ENCODE measurements at regions not wholly inside any gene's neighbourhood (a gene's known extent, or its start where the extent isn't known, plus 50 kb on each side); places are given as distances from the start of the nearest gene placed in this dataset.

GRCh38 chr18:40565805-40566509, 1389.1 kb upstream of the PIK3C3 start:
- Mint-ChIP-seq H3K27ac (ENCODE audit: unreplicated experiment) (no peak overlapping the region), H3K27me3 (ENCODE audit: low read depth, unreplicated experiment) (no peaks in the 10 kb centered on the region), H3K9me3 (ENCODE audit: unreplicated experiment) (no peaks in the 10 kb centered on the region), H3K4me1 (ENCODE audit: low read depth, unreplicated experiment) (no peaks in the 10 kb centered on the region), H3K4me3 (ENCODE audit: unreplicated experiment) (no peak overlapping the region), H3K36me3 (ENCODE audit: low read depth, unreplicated experiment) (no peaks in the 10 kb centered on the region)
- DNase-seq (ENCODE audit: low read depth) (no peak), FAIRE-seq (no peak)
- no peaks in the 10 kb centered on the region for H4K20me1 ChIP-seq (ENCODE audit: insufficient read depth, low read length)
- H3K4me1 ChIP-seq (ENCODE audit: insufficient read depth, low read length), result no peaks in the 10 kb centered on the region
- no peak overlapping the region for H3K9ac ChIP-seq (ENCODE audit: low read length)
- H3K4me3 ChIP-seq (ENCODE audit: insufficient read depth, low read depth, low read length), result no peak overlapping the region
- H3K36me3 ChIP-seq (ENCODE audit: insufficient read depth, low read length), result no peaks in the 10 kb centered on the region
- no peaks in the 10 kb centered on the region for H3K79me2 ChIP-seq (ENCODE audit: insufficient read depth, low read length)
- no peak for TF ChIP-seq EZH2 (IDR thresholded peaks at IDR 0.05; ENCODE audit: insufficient read depth, low read length)
- TF ChIP-seq CTCF (IDR thresholded peaks at IDR 0.05; ENCODE audit: insufficient read depth, low read depth, low read length), result no peak
- H2AFZ ChIP-seq (ENCODE audit: low read depth, low read length), result no peak overlapping the region
- no peak overlapping the region for H3K4me2 ChIP-seq (ENCODE audit: low read length)
- no peaks in the 10 kb centered on the region for H3K9me3 ChIP-seq (ENCODE audit: insufficient read depth, low read depth, low read length)
- no peak overlapping the region for H3K27ac ChIP-seq (ENCODE audit: low read depth, low read length)
- H3K27me3 ChIP-seq (ENCODE audit: insufficient read depth, low read length), result no peaks in the 10 kb centered on the region

- FAIRE-seq (no peak), DNase-seq (ENCODE audit: low read depth) (no peak)
- Mint-ChIP-seq H3K4me3 (ENCODE audit: unreplicated experiment) (no peak overlapping the region), H3K4me1 (ENCODE audit: low read depth, unreplicated experiment) (peaks cover 8% of the 10 kb centered on the region), H3K27me3 (ENCODE audit: low read depth, unreplicated experiment) (no peaks in the 10 kb centered on the region), H3K9me3 (ENCODE audit: unreplicated experiment) (no peaks in the 10 kb centered on the region), H3K27ac (ENCODE audit: unreplicated experiment) (no peak overlapping the region), H3K36me3 (ENCODE audit: low read depth, unreplicated experiment) (no peaks in the 10 kb centered on the region)
- no peaks in the 10 kb centered on the region for H3K79me2 ChIP-seq (ENCODE audit: insufficient read depth, low read length)
- H3K9me3 ChIP-seq (ENCODE audit: insufficient read depth, low read depth, low read length), result no peaks in the 10 kb centered on the region
- H4K20me1 ChIP-seq (ENCODE audit: insufficient read depth, low read length), result no peaks in the 10 kb centered on the region
- H3K9ac ChIP-seq (ENCODE audit: low read length), result no peak overlapping the region
- TF ChIP-seq CTCF (IDR thresholded peaks at IDR 0.05; ENCODE audit: insufficient read depth, low read depth, low read length), result no peak
- no peak for TF ChIP-seq EZH2 (IDR thresholded peaks at IDR 0.05; ENCODE audit: insufficient read depth, low read length)
- no peak overlapping the region for H3K4me3 ChIP-seq (ENCODE audit: insufficient read depth, low read depth, low read length)
- H2AFZ ChIP-seq (ENCODE audit: low read depth, low read length), result no peak overlapping the region
- H3K27ac ChIP-seq (ENCODE audit: low read depth, low read length), result no peak overlapping the region
- no peaks in the 10 kb centered on the region for H3K36me3 ChIP-seq (ENCODE audit: insufficient read depth, low read length)
- no peaks in the 10 kb centered on the region for H3K4me1 ChIP-seq (ENCODE audit: insufficient read depth, low read length)
- H3K4me2 ChIP-seq (ENCODE audit: low read length), result no peak overlapping the region
- no peaks in the 10 kb centered on the region for H3K27me3 ChIP-seq (ENCODE audit: insufficient read depth, low read length)
Measured at GRCh38 chr18:40559556-40559955, 1395.5 kb upstream of the PIK3C3 start.

GRCh38 chr18:40558706-40559392, 1396.2 kb upstream of the PIK3C3 start:
- no peak overlapping the region for H3K4me3 ChIP-seq (ENCODE audit: insufficient read depth, low read depth, low read length)
- no peak for DNase-seq (ENCODE audit: low read depth)
- no peaks in the 10 kb centered on the region for H3K79me2 ChIP-seq (ENCODE audit: insufficient read depth, low read length)
- no peaks in the 10 kb centered on the region for H3K9me3 ChIP-seq (ENCODE audit: insufficient read depth, low read depth, low read length)
- Mint-ChIP-seq H3K4me1 (ENCODE audit: low read depth, unreplicated experiment) (peaks cover 8% of the 10 kb centered on the region), H3K27ac (ENCODE audit: unreplicated experiment) (no peak overlapping the region), H3K36me3 (ENCODE audit: low read depth, unreplicated experiment) (no peaks in the 10 kb centered on the region), H3K27me3 (ENCODE audit: low read depth, unreplicated experiment) (no peaks in the 10 kb centered on the region), H3K4me3 (ENCODE audit: unreplicated experiment) (no peak overlapping the region), H3K9me3 (ENCODE audit: unreplicated experiment) (no peaks in the 10 kb centered on the region)
- no peak overlapping the region for H2AFZ ChIP-seq (ENCODE audit: low read depth, low read length)
- no peaks in the 10 kb centered on the region for H4K20me1 ChIP-seq (ENCODE audit: insufficient read depth, low read length)
- no peak overlapping the region for H3K9ac ChIP-seq (ENCODE audit: low read length)
- FAIRE-seq, result no peak
- no peak overlapping the region for H3K4me2 ChIP-seq (ENCODE audit: low read length)
- TF ChIP-seq CTCF (IDR thresholded peaks at IDR 0.05; ENCODE audit: insufficient read depth, low read depth, low read length) (no peak), EZH2 (IDR thresholded peaks at IDR 0.05; ENCODE audit: insufficient read depth, low read length) (no peak)
- no peak overlapping the region for H3K27ac ChIP-seq (ENCODE audit: low read depth, low read length)
- no peaks in the 10 kb centered on the region for H3K27me3 ChIP-seq (ENCODE audit: insufficient read depth, low read length)
- H3K36me3 ChIP-seq (ENCODE audit: insufficient read depth, low read length), result no peaks in the 10 kb centered on the region
- no peaks in the 10 kb centered on the region for H3K4me1 ChIP-seq (ENCODE audit: insufficient read depth, low read length)
